Stomach (tissue), 8 donors: ENCODE measurements at regions not wholly inside any gene's neighbourhood (a gene's known extent, or its start where the extent isn't known, plus 50 kb on each side); places are given as distances from the start of the nearest gene placed in this dataset.

Experiments used
- DNase-seq, 2 donors: peaks; one replicate each; pipeline versions ENCODE4 v3.0.0 to v3.0.0-alpha.2; 2013 to 2019
- H3K27ac ChIP-seq, 5 donors: fragments of 200-600 bp in 4 of 5; sonication (generic) in 4 of 5; one replicate each; pipeline ENCODE4 v1.5.1; 2013 to 2019; ENCODE audit warnings: mild to moderate bottlenecking in 1 of 5, moderate library complexity in 1 of 5
- H3K27me3 ChIP-seq, 3 donors: fragments of 200-600 bp; sonication (generic); one replicate each; pipeline ENCODE4 v1.5.1; 2017 to 2019; ENCODE audit warnings: mixed run types in 1 of 3
- H3K36me3 ChIP-seq, 4 donors: fragments of 200-600 bp; sonication (generic); 1 replicate in 3 of 4; 2 replicates in 1 of 4; pipeline ENCODE4 v1.5.1; 2016 to 2019
- H3K4me1 ChIP-seq, 4 donors: fragments of 200-600 bp; sonication (generic); one replicate each; pipeline ENCODE4 v1.5.1; 2016 to 2019
- H3K4me3 ChIP-seq, 4 donors: fragments of 200-600 bp; sonication (generic) in 3 of 4; one replicate each; pipeline ENCODE4 v1.5.1; 2016 to 2019; ENCODE audit warnings: mild to moderate bottlenecking in 1 of 4
- H3K9me3 ChIP-seq, 4 donors: fragments of 200-600 bp; sonication (generic); one replicate each; pipeline ENCODE4 v1.5.1; 2016 to 2019
- CTCF ChIP-seq, 7 experiments: fragments of 450-650 bp in 4 of 7; fragments of 200-600 bp in 3 of 7; sonication (generic) in 3 of 7; IDR thresholded peaks; one replicate each; pipeline ENCODE4 v1.5.1; 2016 to 2019; ENCODE audit warnings: antibody characterized with exemption in 7 of 7, control low read depth in 2 of 7, mild to moderate bottlenecking in 1 of 7
- EP300 ChIP-seq: sonication (generic); formaldehyde crosslinking; IDR thresholded peaks from one replicate; pipeline ENCODE4 v1.6.1; 2017; ENCODE audit warnings: antibody characterized with exemption
- POLR2A ChIP-seq, 4 donors: fragments of 450-650 bp; IDR thresholded peaks; one replicate each; pipeline ENCODE4 v1.6.1; 2016; ENCODE audit warnings: antibody characterized with exemption in 4 of 4, control low read depth in 2 of 4, mild to moderate bottlenecking in 1 of 4, moderate library complexity in 1 of 4
- POLR2AphosphoS5 ChIP-seq, 3 donors: sonication (generic); formaldehyde crosslinking; IDR thresholded peaks; one replicate each; pipeline ENCODE4 v1.6.1; 2016; ENCODE audit warnings: antibody characterized with exemption in 3 of 3
- WGBS, 5 donors: extraction: QIAGEN DNeasy Blood & Tissue Kit in 3 of 5; methylation state at CpG; one replicate each; pipeline versions ENCODE4 v1.1.5 to v1.1.7; 2013 to 2018; 5-methylcytosine and 5-hydroxymethylcytosine counted together
- intact Hi-C: fragments of 100-400 bp; cut with DNase I; formaldehyde crosslinking; loops from one replicate; pipeline ENCODE4 v1.15.1; 2023; ENCODE audit warnings: low total_unique reads
- donor health status: healthy with polysubstance abuse.
- donor health status: Bipolar disorder and iron deficiency.
- donor health status: healthy.

GRCh38 chr14:66143387-66144112, 342.6 kb upstream of the CCDC196 start:
- H3K27me3 ChIP-seq = no peaks in the 10 kb centered on the region
- H3K9me3 ChIP-seq = peaks cover 0 to 5% (median 0%) of the 10 kb centered on the region in 4 donors
- DNase-seq = no peak
- intact Hi-C loops = no loop called here
- H3K4me3 ChIP-seq = no peak overlapping the region
- 71 to 88% (median 84%) methylated on average over 5 to 6 of the region's 6 CpGs for WGBS, 5 donors
- no peak overlapping the region for H3K27ac ChIP-seq
- TF ChIP-seq POLR2A (IDR thresholded peaks at IDR 0.05) (no peak), EP300 (no peak), POLR2AphosphoS5 (IDR thresholded peaks at IDR 0.05) (no peak)
- H3K36me3 ChIP-seq = no peaks in the 10 kb centered on the region
- H3K4me1 ChIP-seq = no peaks in the 10 kb centered on the region

GRCh38 chr14:66152302-66152701, 333.9 kb upstream of the CCDC196 start:
- TF ChIP-seq CTCF (IDR thresholded peaks at IDR 0.05) (no peak), POLR2AphosphoS5 (IDR thresholded peaks at IDR 0.05) (no peak), EP300 (no peak), POLR2A (IDR thresholded peaks at IDR 0.05) (no peak)
- intact Hi-C loops = no loop called here
- H3K27me3 ChIP-seq = no peaks in the 10 kb centered on the region
- no peaks in the 10 kb centered on the region for H3K36me3 ChIP-seq
- H3K4me1 ChIP-seq = peaks cover 0 to 5% (median 0%) of the 10 kb centered on the region in 4 donors
- no peak overlapping the region for H3K27ac ChIP-seq
- H3K4me3 ChIP-seq = no peak overlapping the region
- DNase-seq = no peak
- H3K9me3 ChIP-seq = peaks cover 0 to 4% (median 0%) of the 10 kb centered on the region in 4 donors

GRCh38 chr14:66152747-66153146, 333.4 kb upstream of the CCDC196 start:
- no peak overlapping the region for H3K4me3 ChIP-seq
- DNase-seq = peak in 1 of 2 donors; percentile 47
- TF ChIP-seq POLR2A (IDR thresholded peaks at IDR 0.05) (no peak), EP300 (no peak), POLR2AphosphoS5 (IDR thresholded peaks at IDR 0.05) (no peak), CTCF (IDR thresholded peaks at IDR 0.05) (no peak)
- peaks cover 0 to 5% (median 0%) of the 10 kb centered on the region in 4 donors for H3K4me1 ChIP-seq
- H3K9me3 ChIP-seq = peaks cover 0 to 4% (median 0%) of the 10 kb centered on the region in 4 donors
- H3K27me3 ChIP-seq = no peaks in the 10 kb centered on the region
- no peaks in the 10 kb centered on the region for H3K36me3 ChIP-seq
- intact Hi-C loops = no loop called here
- WGBS, 5 donors = 38 to 62% (median 57%) methylated on average over 5 of the region's 5 CpGs
- no peak overlapping the region for H3K27ac ChIP-seq

- no peak overlapping the region for H3K4me3 ChIP-seq
- 75 to 87% (median 85%) methylated on average over 3 of the region's 3 CpGs for WGBS, 5 donors
- H3K27ac ChIP-seq = no peak overlapping the region
- no peak for DNase-seq
- intact Hi-C loops = no loop called here
- no peaks in the 10 kb centered on the region for H3K27me3 ChIP-seq
- H3K9me3 ChIP-seq = no peaks in the 10 kb centered on the region
- TF ChIP-seq POLR2A (IDR thresholded peaks at IDR 0.05) = no peak
- no peak for TF ChIP-seq CTCF (IDR thresholded peaks at IDR 0.05)
- TF ChIP-seq POLR2AphosphoS5 (IDR thresholded peaks at IDR 0.05) = no peak
- no peak for TF ChIP-seq EP300
- H3K4me1 ChIP-seq = no peaks in the 10 kb centered on the region
- no peaks in the 10 kb centered on the region for H3K36me3 ChIP-seq
These were observed 323.1 kb upstream of the CCDC196 start for GRCh38 chr14:66163023-66163422.

- H3K27me3 ChIP-seq = no peaks in the 10 kb centered on the region
- no peak for DNase-seq
- H3K9me3 ChIP-seq = no peaks in the 10 kb centered on the region
- WGBS, 5 donors = 65 to 85% (median 81%) methylated on average over 3 of the region's 3 CpGs
- no peaks in the 10 kb centered on the region for H3K36me3 ChIP-seq
- intact Hi-C loops = no loop called here
- no peak overlapping the region for H3K4me3 ChIP-seq
- no peak overlapping the region for H3K27ac ChIP-seq
- no peaks in the 10 kb centered on the region for H3K4me1 ChIP-seq
- TF ChIP-seq CTCF (IDR thresholded peaks at IDR 0.05) = no peak
- no peak for TF ChIP-seq POLR2AphosphoS5 (IDR thresholded peaks at IDR 0.05)
- TF ChIP-seq EP300 = no peak
- no peak for TF ChIP-seq POLR2A (IDR thresholded peaks at IDR 0.05)
These were observed 320.8 kb upstream of the CCDC196 start for GRCh38 chr14:66165337-66165736.
